Upper lobe of right lung (tissue), 1 donor: ENCODE measurements at regions not wholly inside any gene's neighbourhood (a gene's known extent, or its start where the extent isn't known, plus 50 kb on each side); places are given as distances from the start of the nearest gene placed in this dataset.

ENCODE experiments used
- ATAC-seq: fragments of 200-7000 bp; cut with Tn5 transposase; one replicate; pipeline ENCODE4 v1.9.1; 2020; ENCODE audit warnings: mild to moderate bottlenecking, moderate library complexity
- DNase-seq: peaks from one replicate; pipeline ENCODE4 v3.0.0-alpha.2; 2020
- H3K27ac ChIP-seq: fragments of 200-600 bp; one replicate; pipeline ENCODE4 v1.8.0; 2022
- H3K27me3 ChIP-seq: fragments of 200-600 bp; one replicate; pipeline ENCODE4 v1.8.0; 2022; ENCODE audit warnings: mild to moderate bottlenecking
- H3K36me3 ChIP-seq: fragments of 200-600 bp; one replicate; pipeline ENCODE4 v1.8.0; 2022
- H3K4me1 ChIP-seq: fragments of 200-600 bp; one replicate; pipeline ENCODE4 v1.8.0; 2022
- H3K4me3 ChIP-seq: fragments of 200-600 bp; one replicate; pipeline ENCODE4 v1.8.0; 2022; ENCODE audit warnings: mild to moderate bottlenecking
- H3K9me3 ChIP-seq: fragments of 200-600 bp; one replicate; pipeline ENCODE4 v1.8.0; 2022
- CTCF ChIP-seq: fragments of 200-600 bp; IDR thresholded peaks from one replicate; pipeline ENCODE4 v1.8.0; 2022; ENCODE audit warnings: antibody characterized with exemption
- intact Hi-C: fragments of 100-400 bp; cut with DNase I; formaldehyde crosslinking; loops from one replicate; pipeline ENCODE4 v1.11.0; 2022
- donor health status: DM: no; HTN: yes; CAD: no; lungs with severe emphysema.

DNA sequence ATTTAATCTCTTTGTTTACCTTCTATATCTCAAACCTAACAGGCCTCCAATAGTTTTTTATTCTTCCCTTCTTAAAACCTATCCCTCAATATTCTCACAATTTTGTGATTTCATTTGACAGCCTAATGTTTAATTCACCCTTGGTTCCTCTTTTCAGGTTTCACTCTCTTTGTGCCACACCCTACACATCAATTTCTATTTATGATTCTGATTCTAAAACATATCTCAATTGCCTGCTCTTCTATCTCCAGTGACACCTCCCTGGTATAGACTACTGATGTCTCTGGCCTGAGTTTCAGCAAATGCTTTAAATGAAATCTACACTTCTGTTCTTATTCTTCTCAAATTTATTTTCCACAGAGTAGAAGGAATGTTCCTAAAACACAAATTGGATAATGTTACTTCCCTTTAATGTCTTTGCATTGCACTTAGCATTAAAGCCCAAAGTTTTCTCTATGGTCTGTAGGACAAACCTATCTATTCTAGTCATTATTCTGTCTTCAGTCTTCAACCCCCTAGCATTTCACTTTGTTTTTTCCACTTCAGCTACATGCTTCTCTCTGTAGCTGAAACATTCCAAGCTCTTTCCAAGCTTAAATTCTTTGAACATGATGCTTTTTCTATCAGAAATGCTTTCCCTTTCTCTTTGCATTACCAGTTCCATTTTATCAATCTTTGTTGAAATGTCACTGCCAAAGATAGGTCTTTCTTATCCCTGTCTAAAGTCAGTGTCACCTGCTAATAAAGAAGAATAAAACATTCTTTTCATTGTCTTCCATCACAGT is 622.0 kb downstream of the CENPC start:
- Histone ChIP-seq H3K4me1 (no peaks in the 10 kb centered on the region), H3K36me3 (no peaks in the 10 kb centered on the region), H3K27me3 (no peaks in the 10 kb centered on the region), H3K4me3 (no peak overlapping the region), H3K27ac (no peak overlapping the region), H3K9me3 (no peaks in the 10 kb centered on the region)
- no peak for TF ChIP-seq CTCF
- ATAC-seq, result no peak
- intact Hi-C loops, result no loop called here
- no peak for DNase-seq

- Histone ChIP-seq H3K9me3 (no peaks in the 10 kb centered on the region), H3K4me1 (no peaks in the 10 kb centered on the region), H3K27ac (no peak overlapping the region), H3K4me3 (no peak overlapping the region), H3K36me3 (no peaks in the 10 kb centered on the region), H3K27me3 (no peaks in the 10 kb centered on the region)
- no peak for DNase-seq
- intact Hi-C loops, result no loop called here
- TF ChIP-seq CTCF, result no peak
- ATAC-seq, result no peak
These were observed 623.9 kb downstream of the CENPC start for GRCh38 chr4:66921433-66921832.

GRCh38 chr4:66920514-66920913 is 624.8 kb downstream of the CENPC start:
- no peaks in the 10 kb centered on the region for H3K4me1 ChIP-seq
- TF ChIP-seq CTCF, result no peak
- intact Hi-C loops, result no loop called here
- H3K9me3 ChIP-seq, result no peaks in the 10 kb centered on the region
- H3K4me3 ChIP-seq, result no peak overlapping the region
- no peaks in the 10 kb centered on the region for H3K27me3 ChIP-seq
- no peak for DNase-seq
- H3K36me3 ChIP-seq, result no peaks in the 10 kb centered on the region
- ATAC-seq, result no peak
- no peak overlapping the region for H3K27ac ChIP-seq

GRCh38 chr4:66911880-66912279 is 633.4 kb downstream of the CENPC start:
- no peak for ATAC-seq
- Histone ChIP-seq H3K4me1 (no peaks in the 10 kb centered on the region), H3K4me3 (no peak overlapping the region), H3K36me3 (no peaks in the 10 kb centered on the region), H3K27ac (no peak overlapping the region), H3K27me3 (no peaks in the 10 kb centered on the region), H3K9me3 (no peaks in the 10 kb centered on the region)
- no peak for DNase-seq
- intact Hi-C loops, result no loop called here
- TF ChIP-seq CTCF, result no peak

- no peak overlapping the region for H3K27ac ChIP-seq
- H3K27me3 ChIP-seq, result no peaks in the 10 kb centered on the region
- DNase-seq, result no peak
- no peaks in the 10 kb centered on the region for H3K4me1 ChIP-seq
- no peak for ATAC-seq
- TF ChIP-seq CTCF, result no peak
- H3K36me3 ChIP-seq, result no peaks in the 10 kb centered on the region
- H3K9me3 ChIP-seq, result no peaks in the 10 kb centered on the region
- intact Hi-C loops, result no loop called here
- no peak overlapping the region for H3K4me3 ChIP-seq
These were observed 639.0 kb downstream of the CENPC start for GRCh38 chr4:66906314-66906713.
